GM18499 (cell line): ENCODE measurements at regions not wholly inside any gene's neighbourhood (a gene's known extent, or its start where the extent isn't known, plus 50 kb on each side); places are given as distances from the start of the nearest gene placed in this dataset.

Experiments used
- ATAC-seq: cut with Tn5 transposase; IDR thresholded peaks from one replicate; pipeline ENCODE4 v1.9.1; 2021; ENCODE audit warnings: moderate number of reproducible peaks; ENCODE audit not compliant: insufficient read depth, unreplicated experiment

DNA sequence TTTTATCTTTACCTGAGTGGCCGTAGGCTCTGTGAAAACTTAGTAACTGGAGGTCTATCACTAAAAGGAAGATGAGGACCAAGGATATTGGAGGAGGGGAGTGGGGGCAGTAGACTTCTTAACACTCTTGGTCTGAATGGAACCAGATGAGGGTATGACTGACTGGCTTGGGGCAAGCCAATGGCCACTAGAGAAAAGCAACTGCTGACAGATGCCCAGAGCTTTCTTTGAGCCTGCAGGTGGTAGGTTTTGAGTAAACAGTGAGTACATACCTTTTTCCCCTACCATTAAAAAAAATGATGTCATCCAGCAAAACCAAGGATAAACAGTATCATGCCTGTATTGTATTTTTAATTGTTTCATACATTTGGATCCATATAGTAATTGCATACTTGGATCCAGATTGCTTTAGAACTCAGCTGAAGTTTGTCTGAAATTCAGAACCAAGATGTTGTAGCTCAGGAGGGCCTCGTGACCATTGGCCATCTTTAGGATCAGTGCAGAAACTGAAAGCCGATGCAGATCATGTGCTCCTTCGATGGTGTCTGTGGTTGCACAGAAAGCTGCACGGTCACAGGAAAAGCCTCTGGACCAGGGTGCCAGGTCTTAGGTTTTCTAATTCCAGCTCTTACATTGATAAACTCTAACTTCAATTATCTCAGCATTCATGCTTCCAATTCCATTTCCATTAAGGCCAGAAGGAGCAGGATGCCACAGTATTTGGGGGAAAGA is 131.0 kb downstream of the PDGFRA start:
- ATAC-seq = no peak

DNA sequence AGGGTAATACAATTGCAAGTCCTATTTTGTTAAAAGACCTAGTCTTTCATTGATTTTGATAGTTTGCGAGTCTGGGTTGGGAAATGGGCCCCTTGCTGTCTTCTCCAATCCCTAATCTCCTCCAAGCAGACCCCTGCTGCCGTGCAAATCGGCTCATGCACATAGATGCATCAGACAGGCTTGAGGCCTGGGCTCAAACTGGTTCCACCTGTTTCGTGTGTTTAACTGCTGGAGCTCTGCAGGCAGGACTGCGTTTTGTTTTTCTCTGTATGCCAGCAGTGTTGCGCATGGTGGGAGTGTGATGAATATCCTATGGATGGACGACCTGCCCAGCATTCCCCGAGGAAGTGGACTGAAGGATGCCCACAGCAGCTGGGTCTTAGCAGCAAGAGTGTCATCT is 133.9 kb downstream of the PDGFRA start:
- no peak for ATAC-seq

DNA sequence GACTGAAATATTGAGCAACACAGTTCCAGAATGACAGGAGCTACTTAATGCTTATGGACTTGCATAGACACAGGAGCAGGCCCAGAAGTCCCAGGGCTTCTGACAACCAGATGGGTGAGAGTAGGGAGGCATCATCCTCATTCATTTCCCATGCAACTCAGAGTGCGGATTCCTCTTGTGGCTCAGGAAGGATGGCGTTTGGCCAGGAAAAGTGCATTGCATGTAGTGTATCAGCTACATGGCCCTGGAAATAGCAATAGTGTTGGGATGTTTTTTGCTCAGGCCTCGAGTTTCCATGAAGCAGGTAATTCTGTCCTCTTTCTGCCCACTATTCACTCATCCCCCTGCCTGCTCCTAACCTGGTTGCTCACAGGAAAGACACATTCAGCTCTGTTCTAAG is 136.6 kb downstream of the PDGFRA start:
- ATAC-seq = no peak

DNA sequence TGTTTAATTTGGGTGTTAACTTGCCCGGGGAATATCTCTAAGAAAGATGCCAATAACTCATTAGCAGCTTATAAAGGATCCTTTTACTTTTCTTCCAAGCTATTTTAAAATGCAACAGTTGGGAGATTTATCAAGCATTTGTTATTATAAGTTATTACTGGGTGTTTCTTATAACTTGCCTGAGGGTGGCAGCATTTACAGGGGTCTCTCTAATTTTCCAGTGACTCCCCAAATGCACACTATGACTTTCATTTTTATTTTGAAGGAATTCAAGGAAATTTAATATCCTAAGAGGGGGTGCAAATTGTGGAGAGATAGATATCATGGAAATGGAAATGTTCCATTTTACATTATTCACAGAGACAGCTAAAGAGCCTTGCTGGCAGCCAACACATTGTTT is 138.0 kb downstream of the PDGFRA start:
- ATAC-seq = no peak

DNA sequence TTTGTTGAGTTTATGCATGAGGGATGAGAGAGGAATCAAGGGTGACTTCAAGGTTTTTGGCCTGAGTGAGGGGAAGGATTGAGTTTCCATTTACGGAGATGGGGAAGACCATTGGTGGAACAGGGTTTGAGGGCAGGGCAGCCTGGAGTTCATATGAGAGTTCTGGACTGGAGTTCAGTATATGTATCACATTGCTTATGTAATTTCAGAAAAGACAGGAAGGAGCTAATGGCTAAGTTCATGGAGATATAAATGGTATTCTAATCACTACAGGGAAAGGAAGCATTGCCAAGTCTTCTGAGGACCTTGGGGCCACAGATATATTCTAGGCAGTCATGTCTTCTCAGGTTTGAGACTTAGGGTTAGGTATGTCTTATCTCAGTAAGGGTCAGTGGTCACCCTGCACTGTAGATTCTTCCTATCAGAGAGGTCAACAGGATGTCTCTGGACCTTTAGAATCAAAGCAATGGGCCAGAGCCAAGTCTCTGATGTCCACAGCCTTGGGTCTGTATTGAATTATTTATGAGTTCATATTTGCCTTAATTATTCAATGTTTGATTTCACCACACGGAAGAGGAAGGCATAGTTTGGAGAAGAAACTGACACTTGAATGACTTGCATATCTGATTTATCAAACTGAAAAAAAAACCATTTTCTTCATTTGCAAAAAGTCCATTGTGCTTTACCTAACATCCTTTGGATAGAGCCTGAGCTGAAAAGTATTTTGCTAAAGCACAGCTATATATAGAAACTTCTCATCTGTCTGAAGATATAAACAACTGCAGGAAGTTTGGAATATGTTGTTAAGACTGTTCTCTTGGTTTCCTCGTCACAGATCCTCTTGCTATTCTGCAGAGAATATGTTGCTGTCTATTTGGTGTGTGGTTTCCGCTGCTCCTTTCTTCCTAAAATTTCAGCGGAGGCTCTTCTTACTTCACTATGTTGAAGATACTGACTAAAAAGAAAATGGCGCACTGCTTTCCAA is 139.5 kb downstream of the PDGFRA start:
- ATAC-seq = no peak

DNA sequence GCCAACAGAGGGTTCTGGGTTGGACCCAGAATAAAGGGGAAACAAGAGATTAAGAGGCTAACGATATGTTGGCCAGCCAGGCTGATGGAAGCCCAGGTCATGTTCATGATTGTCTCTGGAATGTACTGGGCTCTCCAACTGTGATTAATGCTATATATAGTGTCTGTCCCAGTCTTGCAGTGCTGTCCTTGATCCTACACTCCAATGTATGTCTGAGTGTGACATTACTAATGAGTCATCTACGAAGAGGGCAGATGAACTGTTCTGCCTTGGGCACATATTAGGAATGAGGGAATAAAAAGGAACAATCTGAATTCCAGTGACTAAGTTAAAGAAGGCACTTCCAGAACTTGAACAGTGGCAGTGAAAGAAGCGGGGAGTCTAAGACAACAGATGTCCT is 142.1 kb downstream of the PDGFRA start:
- ATAC-seq = no peak

DNA sequence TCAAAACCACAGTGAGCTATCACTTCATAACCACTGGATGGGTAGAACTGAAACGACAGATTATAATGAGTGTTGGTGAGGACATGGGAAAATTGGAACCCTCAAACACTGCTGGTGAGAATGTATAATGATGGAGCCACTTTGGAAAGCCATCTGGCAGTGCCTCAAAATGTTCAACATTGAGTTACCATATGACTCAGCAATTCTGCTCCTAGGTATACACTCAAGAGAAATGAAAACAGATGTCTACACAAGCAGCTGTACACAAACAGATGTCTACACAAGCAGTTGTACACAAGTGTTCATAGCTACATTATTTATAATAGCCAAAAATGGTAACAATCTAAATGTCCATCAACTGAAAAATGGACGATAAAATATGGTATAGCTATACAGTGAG is 143.9 kb downstream of the PDGFRA start:
- ATAC-seq = no peak

DNA sequence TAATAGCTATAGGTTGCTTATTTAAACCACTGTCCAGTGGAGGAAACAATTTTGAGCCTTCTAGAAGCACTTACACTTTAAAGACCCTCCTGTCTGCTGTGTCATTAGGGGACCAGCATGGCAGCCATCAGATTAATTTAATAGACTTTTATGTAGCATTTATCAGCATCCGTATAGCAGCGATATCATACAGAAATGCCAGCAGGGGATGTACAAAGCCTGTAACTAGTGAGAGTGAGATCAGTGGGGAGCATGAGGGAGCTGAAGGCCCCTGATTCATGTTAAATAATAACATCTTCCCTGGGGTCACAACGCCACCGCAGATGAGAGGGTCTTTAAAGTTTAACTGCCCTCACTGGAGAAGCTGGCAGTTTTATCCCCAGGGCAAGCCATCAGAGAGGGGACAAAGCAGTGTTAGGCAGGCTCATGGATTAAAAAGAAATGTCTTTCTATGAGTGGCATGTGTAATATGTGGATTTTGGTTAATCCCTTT is 144.7 kb downstream of the PDGFRA start:
- no peak for ATAC-seq

DNA sequence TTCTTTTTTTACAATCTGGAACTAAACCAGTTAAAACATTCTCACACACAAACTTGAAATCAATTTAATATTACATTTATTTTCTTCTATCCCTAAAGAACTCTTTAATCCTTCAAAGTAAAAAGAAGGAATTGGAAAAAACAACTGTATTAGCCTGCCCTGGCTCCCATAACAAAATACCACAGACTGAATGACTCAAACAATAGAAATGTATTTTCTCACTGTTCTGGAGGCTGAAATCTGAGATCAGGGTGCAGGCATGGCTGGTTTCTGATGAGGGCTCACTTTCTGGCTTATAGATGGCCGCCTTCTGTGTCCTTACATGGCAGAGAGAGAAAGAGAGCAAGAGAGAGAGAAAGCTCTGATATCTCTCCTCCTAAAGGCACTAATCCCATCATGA is 149.4 kb downstream of the PDGFRA start:
- ATAC-seq = no peak

DNA sequence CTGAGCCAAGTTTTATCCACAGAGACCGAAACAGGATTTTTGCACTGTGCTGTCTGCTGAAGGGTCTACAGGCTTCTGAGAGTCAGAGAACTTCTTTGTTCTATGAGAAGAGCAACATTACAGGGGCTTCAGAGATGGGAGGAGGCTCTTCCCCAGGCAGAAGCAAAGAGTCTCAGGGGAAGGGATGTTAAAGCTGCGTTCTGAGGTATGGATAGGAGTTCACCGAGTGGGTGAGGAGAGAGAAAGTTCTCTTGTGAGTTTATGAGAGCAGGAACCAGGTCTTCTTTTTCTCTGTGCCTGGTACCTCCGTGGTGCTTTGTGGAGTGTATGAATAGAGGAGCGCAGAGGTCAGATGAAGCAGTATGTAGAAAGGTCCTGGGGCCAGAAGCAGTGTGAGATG is 155.1 kb downstream of the PDGFRA start:
- ATAC-seq = no peak

DNA sequence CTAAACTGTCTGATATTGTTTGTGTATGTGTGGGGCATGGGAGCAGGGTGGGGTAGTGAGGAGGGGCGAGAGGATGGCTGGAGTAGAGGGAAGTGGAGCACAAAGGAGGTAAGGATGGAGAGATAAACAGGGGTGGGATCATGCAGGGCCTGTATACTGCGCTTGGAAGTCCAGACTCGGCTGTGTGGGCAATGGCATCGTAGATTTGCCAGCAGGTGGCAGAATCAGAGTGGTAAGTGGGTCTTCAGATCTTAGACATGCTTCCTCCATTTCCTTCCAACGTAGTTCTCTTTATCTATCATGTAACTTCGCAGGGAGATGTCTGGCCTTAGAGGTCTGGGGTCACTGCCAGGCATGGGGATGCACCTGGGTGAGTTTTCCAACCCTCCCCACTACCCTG is 155.5 kb downstream of the PDGFRA start:
- no peak for ATAC-seq

DNA sequence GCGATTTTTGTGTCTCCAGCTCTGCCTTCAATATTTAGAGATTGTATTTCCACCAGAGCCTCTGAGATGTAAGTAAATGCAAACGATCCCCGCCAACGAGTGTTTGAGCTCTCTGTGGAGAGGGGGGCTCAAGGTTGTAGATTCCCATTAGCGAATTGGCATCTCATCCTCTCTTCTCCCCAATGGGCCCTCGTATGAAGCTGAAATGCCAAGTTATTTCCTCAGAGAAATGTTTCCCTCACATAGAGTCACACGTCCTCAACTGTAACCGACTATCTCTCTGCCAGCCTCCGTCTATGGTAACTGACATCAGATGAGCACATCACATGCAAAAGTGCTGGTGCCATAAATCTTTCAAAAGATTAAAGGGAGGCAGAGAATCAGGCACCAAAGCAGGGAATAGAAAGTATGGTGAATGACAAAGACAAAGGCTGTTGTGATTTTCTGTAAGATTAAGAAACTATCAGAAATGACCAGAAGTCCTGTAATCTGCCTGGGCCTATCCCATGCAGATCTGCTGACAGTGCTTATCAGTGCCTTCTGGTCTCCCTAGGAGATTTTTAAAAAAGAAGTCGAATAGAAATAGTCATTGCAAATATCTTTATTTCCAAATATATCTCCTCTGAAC is 157.1 kb downstream of the PDGFRA start:
- ATAC-seq = no peak

DNA sequence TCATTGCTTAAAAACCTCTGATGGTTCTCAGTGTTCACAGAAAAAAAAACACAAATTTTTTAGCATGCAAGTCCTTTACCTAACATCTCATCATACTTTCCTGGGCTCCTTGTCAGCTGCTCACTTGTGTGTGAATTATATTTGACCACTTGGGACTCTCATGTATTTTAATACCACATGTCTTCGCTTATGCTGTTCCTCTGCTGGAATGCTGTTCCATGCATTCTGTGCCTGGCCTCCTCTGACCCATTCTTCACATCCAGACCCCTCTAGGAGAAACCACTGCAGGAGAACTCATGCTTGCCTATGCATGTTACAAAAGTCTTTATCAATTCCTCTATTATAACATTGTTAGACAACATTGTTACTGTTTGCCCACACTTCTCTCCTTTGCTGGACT is 157.6 kb downstream of the PDGFRA start:
- no peak for ATAC-seq

DNA sequence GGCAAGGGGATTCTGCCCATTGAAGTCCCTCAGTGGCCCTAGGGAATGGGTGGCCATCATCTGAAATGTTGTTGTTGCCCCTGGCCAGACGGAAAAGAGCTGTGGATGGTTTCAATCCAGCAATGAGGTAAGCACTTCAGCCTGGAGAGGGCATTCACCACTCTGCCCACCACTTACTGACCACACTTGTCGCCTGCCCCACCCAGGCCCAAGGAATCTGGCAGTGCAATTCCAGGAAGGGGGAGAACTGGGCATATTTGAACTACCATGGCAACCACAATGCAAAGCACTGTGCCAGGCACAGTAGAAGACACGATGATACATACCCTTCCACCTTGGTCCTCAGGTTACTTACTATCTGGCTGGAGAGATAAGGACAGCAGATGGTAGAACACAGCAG is 161.6 kb downstream of the PDGFRA start:
- ATAC-seq = no peak

DNA sequence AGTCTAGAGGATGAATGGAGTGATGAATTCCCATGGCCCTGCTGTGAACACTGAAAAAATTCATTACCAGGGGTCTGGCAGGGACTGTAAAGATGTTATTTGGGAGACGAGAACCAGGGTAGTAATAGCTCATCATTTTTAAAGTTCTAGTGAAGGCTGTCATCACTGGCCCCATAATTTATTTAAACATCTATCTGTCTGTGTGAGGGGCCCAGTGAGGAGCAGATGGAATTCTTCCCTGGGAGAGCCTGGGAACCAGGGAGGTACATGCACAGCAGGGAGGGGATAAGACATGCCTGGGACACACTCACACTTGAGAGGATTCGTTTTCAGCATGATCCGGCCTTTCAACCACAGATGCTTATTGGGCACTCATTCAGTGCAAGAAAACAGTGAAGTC is 162.0 kb downstream of the PDGFRA start:
- no peak for ATAC-seq

DNA sequence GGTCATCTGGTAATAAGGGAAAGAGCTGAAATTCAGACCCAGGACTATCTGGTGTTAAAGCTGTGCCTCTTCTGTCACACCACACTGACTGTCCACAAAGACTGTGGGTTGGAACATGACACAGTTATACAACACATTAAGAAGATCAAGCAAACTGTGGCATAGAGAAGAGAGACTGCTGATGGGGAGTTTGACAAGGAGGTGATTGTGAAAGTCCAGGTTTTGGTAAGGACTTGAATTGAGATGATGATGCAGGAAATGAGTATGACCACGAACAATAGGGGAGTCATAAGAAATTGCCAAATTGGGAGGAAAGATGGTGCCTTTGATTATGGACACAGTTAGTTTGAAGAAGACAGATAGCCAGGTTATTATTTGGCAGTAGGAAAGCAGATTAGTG is 163.4 kb downstream of the PDGFRA start:
- ATAC-seq = no peak

DNA sequence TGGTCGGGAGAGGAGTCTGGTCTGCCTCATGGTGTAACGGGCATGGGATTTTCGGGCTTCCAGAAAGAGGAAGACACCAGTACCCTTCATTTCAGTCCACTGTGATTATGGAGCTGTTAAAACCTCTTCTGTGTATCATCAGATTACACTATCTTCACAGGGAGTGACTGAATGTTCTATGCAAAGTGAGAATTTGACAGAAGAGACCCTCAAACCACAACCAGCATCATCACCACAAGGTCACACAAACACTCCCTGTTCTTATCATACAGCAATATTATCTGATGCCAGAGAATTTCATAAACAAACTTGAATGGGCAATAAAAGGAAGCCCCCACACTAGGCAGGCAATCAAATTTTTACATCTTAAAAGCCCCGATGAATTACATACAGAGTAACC is 164.2 kb downstream of the PDGFRA start:
- no peak for ATAC-seq

DNA sequence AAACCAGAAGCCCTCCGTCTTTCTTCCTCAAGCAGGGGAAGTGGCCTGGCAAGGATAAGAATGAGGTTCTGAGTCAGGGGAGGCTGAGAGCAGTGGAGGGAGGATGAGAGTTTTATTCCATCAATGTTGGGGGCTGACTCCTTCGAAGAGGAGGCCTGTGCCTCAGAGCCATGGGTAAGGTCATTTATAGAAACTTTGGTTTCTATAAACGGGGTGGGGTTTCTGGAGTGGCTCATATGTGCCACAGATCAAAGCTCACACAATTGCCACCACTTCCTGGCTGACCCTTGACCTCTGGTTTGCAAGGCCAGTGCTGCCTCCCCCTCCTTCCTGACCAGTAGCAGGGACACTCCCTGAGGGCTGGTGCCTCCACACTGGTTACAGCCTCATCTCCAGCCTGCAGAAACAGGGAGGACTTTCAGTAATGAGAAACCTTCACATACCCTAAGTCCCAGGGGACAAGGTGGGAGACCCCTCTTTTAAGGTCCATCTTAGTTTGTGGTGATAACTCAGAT is 166.0 kb downstream of the PDGFRA start:
- no peak for ATAC-seq

DNA sequence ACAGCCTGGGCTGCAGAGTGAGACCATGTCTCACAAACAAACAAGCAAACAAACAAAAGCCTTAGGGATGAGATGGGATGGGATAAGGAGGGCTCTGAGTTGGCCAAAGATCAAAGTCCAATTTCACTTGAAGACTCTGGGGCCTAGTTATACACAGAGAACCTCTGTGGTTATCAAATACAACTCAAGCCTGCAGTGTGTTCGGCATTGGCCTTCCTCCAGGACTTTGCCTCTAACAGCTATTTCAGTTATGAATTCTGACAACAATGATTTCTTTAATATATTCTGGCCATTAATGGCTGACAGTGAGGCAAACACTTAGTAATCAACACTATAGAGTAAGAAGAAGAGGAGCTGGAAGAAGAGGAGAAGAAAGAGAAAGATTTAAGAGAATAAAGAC is 171.1 kb downstream of the PDGFRA start:
- ATAC-seq = no peak

DNA sequence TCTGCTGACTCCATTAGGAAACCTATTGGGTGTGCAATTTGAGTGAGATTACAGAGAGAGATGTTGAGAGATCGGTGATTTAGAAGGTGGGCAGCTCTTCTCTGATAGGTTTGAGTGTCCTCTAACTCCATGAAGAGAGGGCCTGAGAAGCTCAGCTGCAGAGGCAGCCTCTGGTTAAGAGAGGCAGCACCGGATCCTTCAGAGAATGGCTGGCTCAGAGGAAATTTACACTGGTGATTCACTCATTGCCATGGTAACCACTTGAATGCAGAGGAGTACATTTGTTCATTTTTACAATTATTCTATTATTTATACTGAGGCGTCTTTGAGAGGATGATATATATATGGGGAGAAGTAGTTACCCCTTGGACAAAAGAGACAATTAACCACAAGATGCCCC is 171.7 kb downstream of the PDGFRA start:
- ATAC-seq = no peak
